IMR-90 (cell line): ENCODE measurements at regions not wholly inside any gene's neighbourhood (a gene's known extent, or its start where the extent isn't known, plus 50 kb on each side); places are given as distances from the start of the nearest gene placed in this dataset.

ENCODE experiments used
- ATAC-seq: fragments of 200-7000 bp; cut with Tn5 transposase; 2 replicates; pipeline ENCODE4 v1.9.1; 2020; ENCODE audit warnings: low read depth, mild to moderate bottlenecking, moderate library complexity
- BruUV-seq: library from RNA; stranded (reverse); fragments of 400-500 nt; replicated peaks from 2 replicates; lab custom pipeline; 2021; lab: Mats Ljungman, UMichigan
- CTCF ChIA-PET: fragments of 300-600 bp; formaldehyde crosslinking; extraction: SDS; loops from one replicate; lab custom pipeline; 2021; ENCODE audit warnings: antibody characterized with exemption; lab: Yijun Ruan, JAX
- POLR2A ChIA-PET: fragments of 300-600 bp; sonication (Branson Sonifier 250); formaldehyde crosslinking; loops from one replicate; lab custom pipeline; 2022; ENCODE audit warnings: antibody characterized with exemption; ENCODE audit not compliant: unreplicated experiment; lab: Charles Lee
- DNase-seq: peaks from one replicate; pipeline ENCODE4 v3.0.0; 2013
- H2AFZ ChIP-seq: replicated peaks from 2 replicates; pipeline ENCODE3; 2013; ENCODE audit warnings: low read length, mild to moderate bottlenecking; ENCODE audit not compliant: poor library complexity
- H2AK5ac ChIP-seq: 2 replicates; pipeline ENCODE4 v1.6.1; 2013; ENCODE audit warnings: low read depth, low read length, inconsistent platforms
- H2AK9ac ChIP-seq: replicated peaks from 2 replicates; pipeline ENCODE3; 2013; ENCODE audit warnings: mild to moderate bottlenecking, low read depth, low read length, moderate library complexity; ENCODE audit not compliant: poor library complexity
- H2BK120ac ChIP-seq: 2 replicates; pipeline ENCODE4 v1.6.1; 2013; ENCODE audit warnings: low read depth, low read length, inconsistent platforms
- H2BK15ac ChIP-seq: 3 replicates; pipeline ENCODE4 v1.6.1; 2013; ENCODE audit warnings: low read depth, low read length, inconsistent platforms
- H2BK20ac ChIP-seq: 2 replicates; pipeline ENCODE4 v1.6.1; 2013; ENCODE audit warnings: low read depth, mild to moderate bottlenecking, inconsistent platforms, low read length, moderate library complexity
- H2BK5ac ChIP-seq: 2 replicates; pipeline ENCODE4 v1.6.1; 2013; ENCODE audit warnings: mild to moderate bottlenecking, low read depth, low read length, inconsistent platforms; ENCODE audit not compliant: poor library complexity, severe bottlenecking
- H3K14ac ChIP-seq: replicated peaks from 2 replicates; pipeline ENCODE4 v1.6.1; 2013; ENCODE audit warnings: low read depth, low read length, inconsistent platforms
- H3K18ac ChIP-seq: 2 replicates; pipeline ENCODE4 v1.6.1; 2013; ENCODE audit warnings: low read depth, low read length, control low read depth
- H3K23ac ChIP-seq: 2 replicates; pipeline ENCODE4 v1.6.1; 2013; ENCODE audit warnings: low read depth, low read length, inconsistent platforms
- H3K27ac ChIP-seq: 2 replicates; pipeline ENCODE4 v1.5.1; 2013; ENCODE audit warnings: mild to moderate bottlenecking, control low read depth, low read length; ENCODE audit not compliant: insufficient read depth
- H3K27me3 ChIP-seq: 2 replicates; pipeline ENCODE4 v1.6.1; 2013; ENCODE audit warnings: low read length; ENCODE audit not compliant: control insufficient read depth, insufficient read depth
- H3K36me3 ChIP-seq: 2 replicates; pipeline ENCODE4 v1.6.1; 2013; ENCODE audit warnings: low read length, mixed read lengths; ENCODE audit not compliant: control insufficient read depth, insufficient read depth
- H3K4ac ChIP-seq: 2 replicates; pipeline ENCODE4 v1.6.1; 2013; ENCODE audit warnings: low read depth, low read length, inconsistent platforms
- H3K4me1 ChIP-seq: 2 replicates; pipeline ENCODE4 v1.6.1; 2013; ENCODE audit warnings: low read length, mixed read lengths; ENCODE audit not compliant: control insufficient read depth, insufficient read depth
- H3K4me2 ChIP-seq: 2 replicates; pipeline ENCODE4 v1.6.1; 2013; ENCODE audit warnings: low read depth, mild to moderate bottlenecking, control low read depth, low read length, moderate library complexity
- H3K4me3 ChIP-seq: 2 replicates; pipeline ENCODE4 v1.5.1; 2013; ENCODE audit warnings: low read depth, mild to moderate bottlenecking, control low read depth, low read length, moderate library complexity; ENCODE audit not compliant: insufficient read depth
- H3K56ac ChIP-seq: 2 replicates; pipeline ENCODE4 v1.6.1; 2013; ENCODE audit warnings: low read length, inconsistent platforms; ENCODE audit not compliant: insufficient read depth; ENCODE audit errors: extremely low read depth
- H3K79me1 ChIP-seq, 2 experiments: 2 replicates each; pipeline ENCODE4 v1.6.1; 2013; ENCODE audit warnings: low read length in 2 of 2, inconsistent platforms in 1 of 2, low read depth in 1 of 2
- H3K9ac ChIP-seq: 2 replicates; pipeline ENCODE4 v1.6.1; 2013; ENCODE audit warnings: low read depth, low read length, control low read depth
- H3K9me1 ChIP-seq: 2 replicates; pipeline ENCODE4 v1.6.1; 2013; ENCODE audit warnings: low read length, inconsistent platforms; ENCODE audit not compliant: insufficient read depth
- H3K9me3 ChIP-seq: 2 replicates; pipeline ENCODE4 v1.6.1; 2013; ENCODE audit warnings: low read length; ENCODE audit not compliant: control insufficient read depth, insufficient read depth
- H4K20me1 ChIP-seq: 2 replicates; pipeline ENCODE4 v1.6.1; 2013; ENCODE audit warnings: low read length, inconsistent platforms; ENCODE audit not compliant: insufficient read depth
- H4K5ac ChIP-seq: 2 replicates; pipeline ENCODE4 v1.6.1; 2013; ENCODE audit warnings: mild to moderate bottlenecking, low read depth, low read length, control low read depth
- H4K8ac ChIP-seq, 2 experiments: 2 replicates each; pipeline ENCODE4 v1.6.1; 2013; ENCODE audit warnings: low read depth in 2 of 2, low read length in 2 of 2, control low read depth in 1 of 2, inconsistent platforms in 1 of 2
- H4K91ac ChIP-seq: 2 replicates; pipeline ENCODE4 v1.6.1; 2013; ENCODE audit warnings: low read depth, low read length, inconsistent platforms; ENCODE audit not compliant: insufficient read depth
- BHLHE40 ChIP-seq: fragments of 150-350 bp; IDR thresholded peaks from 2 replicates; pipeline ENCODE4 v1.6.1; 2016; ENCODE audit warnings: mild to moderate bottlenecking, low read depth, low read length
- CEBPB ChIP-seq: IDR thresholded peaks from 2 replicates; pipeline ENCODE4 v1.6.1; 2012; ENCODE audit warnings: low read depth, low read length, improper control_type of control experiment
- CHD1 ChIP-seq: IDR thresholded peaks from 2 replicates; pipeline ENCODE4 v1.6.1; 2012; ENCODE audit warnings: low read depth, low read length, improper control_type of control experiment
- CTCF ChIP-seq: conservative IDR thresholded peaks from 2 replicates; pipeline ENCODE4 v1.5.1; 2012; ENCODE audit warnings: mild to moderate bottlenecking, low read depth, low read length, improper control_type of control experiment
- FOS ChIP-seq: fragments of 150-350 bp; IDR thresholded peaks from 2 replicates; pipeline ENCODE4 v1.6.1; 2016; ENCODE audit warnings: low read depth, low read length
- MAFK ChIP-seq: IDR thresholded peaks from 2 replicates; pipeline ENCODE4 v1.6.1; 2012; ENCODE audit warnings: low read depth, low read length, improper control_type of control experiment
- MAZ ChIP-seq: IDR thresholded peaks from 2 replicates; pipeline ENCODE4 v1.6.1; 2012; ENCODE audit warnings: low read depth, mild to moderate bottlenecking, low read length, improper control_type of control experiment, moderate library complexity, borderline replicate concordance
- MXI1 ChIP-seq: IDR thresholded peaks from 2 replicates; pipeline ENCODE4 v1.6.1; 2012; ENCODE audit warnings: low read depth, mild to moderate bottlenecking, low read length, moderate library complexity, borderline replicate concordance
- NFE2L2 ChIP-seq: fragments of 150-350 bp; IDR thresholded peaks from 2 replicates; pipeline ENCODE4 v1.6.1; 2016; ENCODE audit warnings: low read depth, mild to moderate bottlenecking, low read length
- POLR2A ChIP-seq: IDR thresholded peaks from 2 replicates; pipeline ENCODE4 v1.6.1; 2012; ENCODE audit warnings: mild to moderate bottlenecking, low read depth, low read length
- RAD21 ChIP-seq: IDR thresholded peaks from 2 replicates; pipeline ENCODE4 v1.6.1; 2012; ENCODE audit warnings: low read length, improper control_type of control experiment
- RCOR1 ChIP-seq: IDR thresholded peaks from 2 replicates; pipeline ENCODE4 v1.6.1; 2012; ENCODE audit warnings: mild to moderate bottlenecking, low read length, improper control_type of control experiment; ENCODE audit not compliant: insufficient replicate concordance
- RFX5 ChIP-seq: IDR thresholded peaks from 2 replicates; pipeline ENCODE4 v1.8.0; 2012; ENCODE audit warnings: low read depth, mild to moderate bottlenecking, low read length, moderate library complexity
- SMC3 ChIP-seq: fragments of 150-350 bp; IDR thresholded peaks from 2 replicates; pipeline ENCODE4 v1.6.1; 2016; ENCODE audit warnings: low read depth, mild to moderate bottlenecking, antibody characterized with exemption, low read length, moderate library complexity
- USF2 ChIP-seq: fragments of 150-350 bp; IDR thresholded peaks from 2 replicates; pipeline ENCODE4 v1.6.1; 2017; ENCODE audit warnings: mild to moderate bottlenecking, antibody characterized with exemption, low read length, low read depth
- WGBS, 2 experiments: methylation state at CpG; one replicate each; pipeline versions ENCODE4 v1.1.5 to v1.1.7; 2013; ENCODE audit warnings: missing lambda C conversion rate in 2 of 2; ENCODE audit not compliant: insufficient read length in 1 of 2; ENCODE audit errors: extremely low coverage in 2 of 2; 5-methylcytosine and 5-hydroxymethylcytosine counted together
- dilution Hi-C: fragments of 300-500 bp; cut with HindIII; formaldehyde crosslinking; loops from one replicate; pipeline ENCODE4 v1.14.3; 2018; ENCODE audit warnings: low sequenced_read_pairs; ENCODE audit not compliant: unreplicated experiment
- in situ Hi-C: fragments of 300-500 bp; cut with MboI; formaldehyde crosslinking; loops from 3 replicates; pipeline ENCODE4 v1.14.3; 2019; ENCODE audit warnings: low sequenced_read_pairs, inconsistent platforms, mixed read lengths
- intact Hi-C: fragments of 100-400 bp; cut with micrococcal nuclease; formaldehyde crosslinking; loops from 2 replicates; pipeline ENCODE4 v1.10.0; 2022
- TF ChIP-seq, protein P1 (sequence below): fragments of 150-350 bp; IDR thresholded peaks from 2 replicates; pipeline ENCODE4 v1.6.1; 2016; ENCODE audit warnings: low read depth, mild to moderate bottlenecking, low read length, moderate library complexity, borderline replicate concordance

DNA sequence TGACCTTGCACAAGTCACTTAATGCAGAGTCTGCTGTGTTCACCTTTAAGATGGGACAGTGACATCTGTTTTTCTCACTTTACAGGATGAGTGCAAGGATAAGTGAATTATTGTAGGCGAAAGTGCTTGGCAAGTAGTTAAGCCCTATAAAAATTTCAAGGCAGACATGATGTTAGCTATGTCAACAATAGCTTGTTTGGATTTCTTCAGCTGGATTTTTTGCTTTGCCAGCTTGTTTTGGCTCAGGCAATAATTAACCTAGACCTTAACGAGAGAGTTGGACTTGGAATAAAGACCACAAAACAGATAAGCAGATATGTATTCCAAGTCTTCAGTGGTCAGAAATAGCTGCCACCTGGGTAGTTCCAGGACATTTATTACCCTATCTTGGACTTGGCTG, 255.2 kb downstream of the ARL4A start:
- no peak overlapping the region for H4K8ac ChIP-seq
- intact Hi-C loops = no loop called here
- no peak overlapping the region for H2BK15ac ChIP-seq
- no peak overlapping the region for H2AK9ac ChIP-seq
- no TSS peak for BruUV-seq
- no peaks in the 10 kb centered on the region for H4K20me1 ChIP-seq
- dilution Hi-C loops = no loop called here
- H2AK5ac ChIP-seq = no peak overlapping the region
- no peak overlapping the region for H3K14ac ChIP-seq
- no CpG with 5 or more reads among the region's 2 CpGs for WGBS, 2 experiments
- ChIA-PET POLR2A (interaction anchor here (0.6 kb wide), 1 partner anchor 95 kb away, joined by 3 read pairs; no protein-coding TSS in a partner anchor), CTCF (no interaction called here)
- H2BK5ac ChIP-seq = no peak overlapping the region
- TF ChIP-seq POLR2A (no peak), MAZ (no peak), NFE2L2 (no peak), RFX5 (no peak), CHD1 (no peak), USF2 (no peak), MAFK (no peak), MXI1 (no peak), CTCF (no peak), RAD21 (no peak), RCOR1 (no peak), SMC3 (no peak), CEBPB (no peak), BHLHE40 (no peak), FOS (no peak)
- TF ChIP-seq, protein P1, sequence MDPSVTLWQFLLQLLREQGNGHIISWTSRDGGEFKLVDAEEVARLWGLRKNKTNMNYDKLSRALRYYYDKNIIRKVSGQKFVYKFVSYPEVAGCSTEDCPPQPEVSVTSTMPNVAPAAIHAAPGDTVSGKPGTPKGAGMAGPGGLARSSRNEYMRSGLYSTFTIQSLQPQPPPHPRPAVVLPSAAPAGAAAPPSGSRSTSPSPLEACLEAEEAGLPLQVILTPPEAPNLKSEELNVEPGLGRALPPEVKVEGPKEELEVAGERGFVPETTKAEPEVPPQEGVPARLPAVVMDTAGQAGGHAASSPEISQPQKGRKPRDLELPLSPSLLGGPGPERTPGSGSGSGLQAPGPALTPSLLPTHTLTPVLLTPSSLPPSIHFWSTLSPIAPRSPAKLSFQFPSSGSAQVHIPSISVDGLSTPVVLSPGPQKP = no peak
- no peak overlapping the region for H3K18ac ChIP-seq
- no peak overlapping the region for H4K5ac ChIP-seq
- ATAC-seq = no peak
- H3K9ac ChIP-seq = no peak overlapping the region
- H3K9me3 ChIP-seq = 0 out of 2 replicates have a peak, but pooled peaks cover 2% of the 10 kb centered on the region
- no peaks in the 10 kb centered on the region for H3K9me1 ChIP-seq
- H3K23ac ChIP-seq = no peak overlapping the region
- H3K56ac ChIP-seq = no peak overlapping the region
- no peaks in the 10 kb centered on the region for H3K79me1 ChIP-seq
- H3K4me3 ChIP-seq = no peak overlapping the region
- H2BK20ac ChIP-seq = no peak overlapping the region
- H2AFZ ChIP-seq = no peak overlapping the region
- DNase-seq = no peak
- H3K27ac ChIP-seq = no peak overlapping the region
- H3K36me3 ChIP-seq = no peaks in the 10 kb centered on the region
- H2BK120ac ChIP-seq = no peak overlapping the region
- no peaks in the 10 kb centered on the region for H3K27me3 ChIP-seq
- no peak overlapping the region for H3K4ac ChIP-seq
- no peak overlapping the region for H3K4me2 ChIP-seq
- in situ Hi-C loops = no loop called here
- H3K4me1 ChIP-seq = no peaks in the 10 kb centered on the region
- no peak overlapping the region for H4K91ac ChIP-seq
